Ascending aorta (tissue), 2 donors: ENCODE measurements at regions not wholly inside any gene's neighbourhood (a gene's known extent, or its start where the extent isn't known, plus 50 kb on each side); places are given as distances from the start of the nearest gene placed in this dataset.
A peak's percentile ranks its signal among the peaks of the same experiment; 100 is the strongest.
"Not testable (repeated sequence)": the region's sequence is repeated elsewhere in the genome, so short reads cannot be mapped to it uniquely, and the experiment has no call there.

Experiments used
- DNase-seq, 2 donors: peaks; one replicate each; pipeline ENCODE4 v3.0.0-alpha.2; 2019; ENCODE audit warnings: low spot score in 2 of 2
- H3K27ac ChIP-seq, 2 donors: fragments of 200-600 bp; sonication (generic); one replicate each; pipeline ENCODE4 v1.5.1; 2016 to 2017; ENCODE audit warnings: mild to moderate bottlenecking in 1 of 2
- H3K27me3 ChIP-seq: fragments of 200-600 bp; sonication (generic); one replicate; pipeline ENCODE4 v1.5.1; 2017
- H3K36me3 ChIP-seq, 2 donors: fragments of 200-600 bp; sonication (generic); one replicate each; pipeline ENCODE4 v1.5.1; 2016
- H3K4me1 ChIP-seq, 2 donors: fragments of 200-600 bp; sonication (generic); one replicate each; pipeline ENCODE4 v1.5.1; 2016 to 2017; ENCODE audit warnings: mild to moderate bottlenecking in 1 of 2
- H3K4me3 ChIP-seq, 2 donors: fragments of 200-600 bp; sonication (generic); one replicate each; pipeline ENCODE4 v1.5.1; 2016 to 2017; ENCODE audit warnings: mild to moderate bottlenecking in 1 of 2
- H3K9me3 ChIP-seq, 2 donors: fragments of 200-600 bp; sonication (generic); one replicate each; pipeline ENCODE4 v1.5.1; 2016
- intact Hi-C: fragments of 100-400 bp; cut with DNase I; formaldehyde crosslinking; loops from one replicate; pipeline ENCODE4 v1.15.1; 2023
- TF ChIP-seq, protein P1 (sequence below), 3 experiments: fragments of 200-600 bp in 2 of 3; fragments of 450-650 bp in 1 of 3; sonication (generic) in 2 of 3; IDR thresholded peaks; one replicate each; pipeline ENCODE4 v1.5.1; 2016 to 2019; ENCODE audit warnings: antibody characterized with exemption in 3 of 3, mild to moderate bottlenecking in 1 of 3, moderate library complexity in 1 of 3

DNA sequence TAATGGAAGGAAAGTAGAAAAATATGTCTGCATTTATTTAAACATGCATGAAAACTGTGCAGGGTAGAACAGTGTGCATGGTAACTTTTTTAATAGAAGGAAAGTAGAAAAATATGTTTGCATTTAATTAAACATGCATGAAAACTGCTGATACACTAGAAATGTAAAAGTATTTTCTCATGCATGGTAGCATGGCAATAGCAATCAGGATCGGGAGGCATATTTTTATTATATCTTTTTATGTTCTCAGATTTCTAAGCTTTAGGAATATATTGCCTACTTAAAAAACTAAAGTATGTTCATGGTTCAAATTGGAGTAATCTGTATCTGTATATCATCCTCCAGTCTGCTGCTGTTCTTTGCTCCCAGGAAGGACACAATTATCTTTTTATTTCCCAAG, 1468.9 kb upstream of the GBE1 start:
- Histone ChIP-seq H3K4me3 (no peak overlapping the region), H3K4me1 (no peaks in the 10 kb centered on the region), H3K27ac (no peak overlapping the region), H3K9me3 (no peaks in the 10 kb centered on the region), H3K36me3 (no peaks in the 10 kb centered on the region), H3K27me3 (no peaks in the 10 kb centered on the region)
- TF ChIP-seq, protein P1, sequence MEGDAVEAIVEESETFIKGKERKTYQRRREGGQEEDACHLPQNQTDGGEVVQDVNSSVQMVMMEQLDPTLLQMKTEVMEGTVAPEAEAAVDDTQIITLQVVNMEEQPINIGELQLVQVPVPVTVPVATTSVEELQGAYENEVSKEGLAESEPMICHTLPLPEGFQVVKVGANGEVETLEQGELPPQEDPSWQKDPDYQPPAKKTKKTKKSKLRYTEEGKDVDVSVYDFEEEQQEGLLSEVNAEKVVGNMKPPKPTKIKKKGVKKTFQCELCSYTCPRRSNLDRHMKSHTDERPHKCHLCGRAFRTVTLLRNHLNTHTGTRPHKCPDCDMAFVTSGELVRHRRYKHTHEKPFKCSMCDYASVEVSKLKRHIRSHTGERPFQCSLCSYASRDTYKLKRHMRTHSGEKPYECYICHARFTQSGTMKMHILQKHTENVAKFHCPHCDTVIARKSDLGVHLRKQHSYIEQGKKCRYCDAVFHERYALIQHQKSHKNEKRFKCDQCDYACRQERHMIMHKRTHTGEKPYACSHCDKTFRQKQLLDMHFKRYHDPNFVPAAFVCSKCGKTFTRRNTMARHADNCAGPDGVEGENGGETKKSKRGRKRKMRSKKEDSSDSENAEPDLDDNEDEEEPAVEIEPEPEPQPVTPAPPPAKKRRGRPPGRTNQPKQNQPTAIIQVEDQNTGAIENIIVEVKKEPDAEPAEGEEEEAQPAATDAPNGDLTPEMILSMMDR (IDR thresholded peaks at IDR 0.05) = no peak
- no peak for DNase-seq
- intact Hi-C loops = no loop called here

DNA sequence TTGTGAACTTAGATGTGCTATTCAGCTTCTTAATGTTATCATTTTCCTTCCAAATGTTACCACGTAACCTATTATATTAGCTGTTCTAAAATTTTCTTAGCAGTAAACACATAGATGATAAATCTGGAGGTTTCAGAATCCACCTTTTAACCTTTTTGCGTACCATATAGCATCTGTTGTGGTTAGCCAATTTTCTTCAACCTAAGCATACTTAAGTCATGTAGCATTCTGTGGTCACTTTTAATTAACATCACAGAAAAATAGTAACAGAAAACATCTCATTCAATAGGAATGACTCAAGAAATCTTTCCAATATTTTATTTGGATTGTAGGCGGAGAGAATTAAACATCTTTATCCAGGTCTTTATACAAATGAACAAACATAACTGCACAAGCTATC, 1465.3 kb upstream of the GBE1 start:
- H3K36me3 ChIP-seq = no peaks in the 10 kb centered on the region
- no peaks in the 10 kb centered on the region for H3K27me3 ChIP-seq
- no peak for DNase-seq
- no peaks in the 10 kb centered on the region for H3K9me3 ChIP-seq
- TF ChIP-seq, protein P1 (IDR thresholded peaks at IDR 0.05) = no peak
- intact Hi-C loops = no loop called here
- no peak overlapping the region for H3K4me3 ChIP-seq
- no peak overlapping the region for H3K27ac ChIP-seq
- no peaks in the 10 kb centered on the region for H3K4me1 ChIP-seq

DNA sequence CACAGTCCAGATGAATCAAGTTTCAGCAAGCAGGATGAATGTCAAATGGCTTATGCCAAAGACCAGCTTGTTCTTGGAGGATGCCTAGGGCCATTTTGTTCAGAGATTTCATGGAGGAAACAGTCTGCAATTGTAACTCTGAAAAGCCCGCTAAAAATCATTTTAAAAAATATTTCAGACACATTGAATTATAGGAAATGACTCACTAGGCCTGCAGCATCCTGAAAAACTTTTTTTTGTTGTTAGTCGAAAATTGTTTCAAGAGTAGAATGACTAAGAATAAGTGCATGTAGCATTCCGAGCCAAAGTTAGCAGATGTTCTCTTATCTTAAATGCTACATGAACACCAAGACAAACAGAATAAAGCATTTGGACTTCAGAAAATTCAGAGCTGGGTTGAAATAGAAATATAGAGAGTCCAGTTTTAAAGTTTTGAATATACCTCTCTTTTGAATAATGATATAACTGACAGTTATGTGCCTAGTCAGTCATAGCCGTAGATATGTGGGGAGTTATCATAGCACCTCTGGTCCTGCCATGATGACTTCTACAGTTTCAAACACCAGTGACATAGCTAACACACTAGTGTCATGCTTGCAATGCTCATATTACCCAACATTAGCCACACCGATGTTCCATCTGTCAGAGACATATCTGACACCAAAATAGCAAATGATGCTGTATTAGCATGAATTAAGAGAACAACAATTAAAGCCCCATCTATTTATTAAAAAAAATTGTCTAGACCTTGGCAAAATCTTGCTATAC, 1462.8 kb upstream of the GBE1 start:
- TF ChIP-seq, protein P1 (IDR thresholded peaks at IDR 0.05) = no peak
- no peaks in the 10 kb centered on the region for H3K4me1 ChIP-seq
- no peak for DNase-seq
- no peak overlapping the region for H3K27ac ChIP-seq
- intact Hi-C loops = no loop called here
- H3K9me3 ChIP-seq = no peaks in the 10 kb centered on the region
- no peak overlapping the region for H3K4me3 ChIP-seq
- no peaks in the 10 kb centered on the region for H3K27me3 ChIP-seq
- H3K36me3 ChIP-seq = no peaks in the 10 kb centered on the region

DNA sequence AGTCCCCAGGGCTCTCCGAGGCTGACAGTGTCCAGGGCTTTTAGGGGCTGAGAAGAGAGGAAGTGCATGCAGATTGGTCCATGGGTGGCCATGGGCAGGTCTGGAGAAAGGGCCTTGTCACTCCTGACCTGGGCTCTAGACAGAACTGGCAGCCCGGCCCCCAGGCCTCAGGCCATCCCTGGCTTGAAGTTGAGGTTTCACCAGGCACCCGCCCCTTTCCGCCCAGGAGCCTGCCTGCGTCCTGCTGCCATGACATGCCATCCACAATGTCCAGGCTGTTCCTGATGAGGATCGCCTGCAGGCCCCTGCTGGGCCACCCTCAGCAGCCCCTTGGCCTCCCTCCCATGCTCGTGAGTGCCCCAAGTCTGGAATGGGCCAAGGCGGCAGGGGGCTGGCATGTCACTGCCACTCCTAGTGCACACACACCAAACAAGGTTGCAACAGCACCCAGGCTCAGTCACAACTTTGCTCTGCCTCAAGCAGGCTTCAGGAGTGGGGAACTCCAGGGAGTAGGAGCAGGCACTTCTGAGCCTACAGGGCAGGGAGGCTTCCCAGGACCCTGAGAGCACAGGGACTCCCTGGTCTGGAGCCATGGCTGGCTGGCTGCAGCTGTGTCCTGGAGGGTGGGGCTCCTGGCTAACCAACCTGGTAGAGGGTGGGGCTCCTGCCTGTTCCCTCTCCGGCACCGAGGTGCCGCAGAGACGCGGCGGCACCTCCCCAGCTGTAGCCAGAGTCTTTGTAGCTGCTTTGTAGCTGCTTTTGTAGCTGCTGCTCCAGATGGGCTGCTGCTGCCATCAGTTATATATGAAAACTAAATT, 1457.1 kb upstream of the GBE1 start:
- H3K4me3 ChIP-seq = no peak overlapping the region
- no peak overlapping the region for H3K27ac ChIP-seq
- H3K36me3 ChIP-seq = no peaks in the 10 kb centered on the region
- no peak for DNase-seq
- H3K9me3 ChIP-seq = no peaks in the 10 kb centered on the region
- intact Hi-C loops = no loop called here
- H3K4me1 ChIP-seq = no peaks in the 10 kb centered on the region
- TF ChIP-seq, protein P1 (IDR thresholded peaks at IDR 0.05) = no peak
- no peaks in the 10 kb centered on the region for H3K27me3 ChIP-seq

DNA sequence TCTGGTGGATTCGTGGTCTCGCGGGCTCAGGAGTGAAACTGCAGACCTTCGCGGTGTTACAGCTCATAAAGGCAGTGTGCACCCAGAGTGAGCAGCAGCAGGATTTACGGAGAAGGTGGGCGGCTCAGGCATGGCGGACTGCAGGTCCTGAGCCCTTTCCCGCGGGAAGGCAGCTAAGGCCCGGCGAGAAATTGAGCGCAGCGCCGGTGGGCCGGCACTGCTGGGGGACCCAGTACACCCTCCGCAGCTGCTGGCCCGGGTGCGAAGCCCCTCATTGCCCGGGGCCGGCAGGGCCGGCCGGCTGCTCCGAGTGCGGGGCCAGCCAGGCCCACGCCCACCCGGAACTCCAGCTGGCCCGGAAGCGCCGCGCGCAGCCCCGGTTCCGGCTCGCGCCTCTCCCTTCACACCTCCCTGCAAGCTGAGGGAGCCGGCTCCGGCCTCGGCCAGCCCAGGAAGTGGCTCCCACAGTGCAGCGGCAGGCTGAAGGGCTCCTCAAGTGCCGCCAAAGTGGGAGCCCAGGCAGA, 1456.2 kb upstream of the GBE1 start:
- DNase-seq = peak in 1 of 2 donors; percentile 52

More for the DNA sequence above, 1456.2 kb upstream of the GBE1 start:
- H3K36me3 ChIP-seq, H3K27me3 ChIP-seq, H3K27ac ChIP-seq, intact Hi-C loops, H3K9me3 ChIP-seq, H3K4me1 ChIP-seq, H3K4me3 ChIP-seq: not testable (repeated sequence)
